NCI-H187 (cell line): ENCODE measurements at regions not wholly inside any gene's neighbourhood (a gene's known extent, or its start where the extent isn't known, plus 50 kb on each side); places are given as distances from the start of the nearest gene placed in this dataset.
"Not testable (repeated sequence)": the region's sequence is repeated elsewhere in the genome, so short reads cannot be mapped to it uniquely, and the experiment has no call there.

Experiments used
- DNase-seq, 2 experiments: peaks; one replicate each; lab custom pipeline; 2025; lab: John Stamatoyannopoulos, UW

DNA sequence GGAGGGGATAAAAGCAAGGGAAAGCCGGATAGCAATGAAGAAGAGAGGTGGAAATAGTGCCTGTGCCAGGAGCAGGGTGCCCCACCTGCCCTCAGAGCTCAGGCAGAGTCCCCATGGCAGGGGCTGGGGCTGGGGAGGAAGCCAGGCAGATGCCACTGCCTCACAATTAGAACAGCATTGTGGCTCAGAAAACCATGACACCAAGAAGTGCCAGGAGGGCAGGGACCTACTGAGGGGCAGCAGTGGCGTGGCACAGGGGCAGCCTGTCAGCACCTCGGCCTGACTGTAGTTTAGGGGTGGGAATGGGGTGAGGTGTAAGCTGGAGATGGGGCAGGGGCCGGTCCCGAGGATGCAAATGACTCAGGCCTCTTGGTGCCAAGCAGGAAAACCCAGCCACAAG, 532.1 kb upstream of the B3GAT1 start:
- no peak for DNase-seq

DNA sequence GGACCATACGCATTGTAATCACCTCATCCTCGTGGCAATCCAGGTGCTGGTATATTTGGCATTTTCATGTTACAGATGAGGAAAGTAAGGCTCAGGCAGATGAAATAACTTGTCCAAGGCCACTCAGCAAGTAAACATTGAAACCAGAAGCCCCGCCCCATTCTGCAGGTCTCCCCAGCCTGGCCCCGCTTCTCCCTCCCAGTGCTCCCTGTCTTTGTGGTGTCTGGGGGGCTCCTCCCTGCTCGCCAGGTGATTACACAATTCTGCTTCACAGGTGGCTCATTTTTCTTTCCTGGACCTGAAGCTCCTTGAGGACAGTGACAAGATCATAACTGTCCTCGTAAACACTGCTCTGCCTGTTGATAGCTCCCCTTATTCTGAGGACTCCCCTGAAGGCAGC, 531.5 kb upstream of the B3GAT1 start:
- DNase-seq: no peak

DNA sequence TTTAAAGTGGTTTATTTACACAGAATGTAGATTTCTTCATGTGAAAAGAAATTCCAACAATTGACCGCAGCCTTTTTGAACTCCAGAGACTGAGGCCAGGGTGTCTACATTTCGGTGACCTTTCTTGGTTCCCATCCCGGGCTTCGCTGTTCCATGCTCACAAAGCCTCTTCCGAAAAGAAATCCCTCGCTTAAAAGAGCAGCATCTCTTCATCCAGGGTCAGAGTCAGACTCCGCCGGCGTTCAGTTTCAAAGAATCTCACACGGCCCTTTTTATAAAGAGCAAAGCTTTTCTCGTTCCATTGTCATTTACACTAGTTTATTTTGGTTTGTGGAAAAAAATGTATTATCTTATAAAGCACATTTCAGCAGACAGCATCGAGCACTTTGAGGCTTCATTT, 530.6 kb upstream of the B3GAT1 start:
- DNase-seq: no peak

DNA sequence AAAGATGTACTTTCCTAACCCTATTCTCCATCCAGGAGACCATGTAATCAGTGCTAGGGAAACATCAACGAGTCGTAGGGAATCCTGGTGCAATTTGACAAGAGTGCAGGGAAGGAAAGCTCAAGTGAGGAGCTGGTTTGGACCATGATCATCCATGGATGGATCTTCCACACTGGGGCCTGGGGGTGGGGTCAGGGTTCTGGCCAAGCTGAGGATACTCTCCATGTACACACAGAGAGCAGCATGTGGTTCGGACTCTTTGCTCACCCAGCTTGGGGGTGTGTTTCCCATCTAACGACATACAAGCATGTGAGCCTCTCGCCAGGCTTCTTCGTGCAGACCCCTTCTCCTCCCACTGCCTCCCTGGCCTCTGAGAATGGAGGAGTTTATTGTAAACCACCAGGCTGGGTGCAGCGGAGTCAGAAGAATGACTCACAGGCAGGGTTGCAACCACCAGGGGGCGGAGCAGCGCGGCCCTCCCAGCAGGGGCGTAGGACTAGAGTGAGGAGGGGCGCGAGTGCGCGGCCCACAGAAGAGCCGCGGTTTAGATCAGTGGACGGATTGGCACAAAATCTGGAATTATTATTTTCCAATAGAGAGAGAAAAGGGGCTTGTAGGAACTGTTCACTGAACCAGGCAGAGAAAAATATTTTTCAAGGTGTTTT, 530.0 kb upstream of the B3GAT1 start:
- not testable (repeated sequence) for DNase-seq

GRCh38 chr11:134941326-134941725, 529.3 kb upstream of the B3GAT1 start:
- DNase-seq: no peak

GRCh38 chr11:134940441-134941126, 528.5 kb upstream of the B3GAT1 start:
- DNase-seq: no peak

- DNase-seq: no peak
Observed at GRCh38 chr11:134939905-134940304, 527.9 kb upstream of the B3GAT1 start.

GRCh38 chr11:134939031-134939430, 527.0 kb upstream of the B3GAT1 start:
- DNase-seq: no peak

DNA sequence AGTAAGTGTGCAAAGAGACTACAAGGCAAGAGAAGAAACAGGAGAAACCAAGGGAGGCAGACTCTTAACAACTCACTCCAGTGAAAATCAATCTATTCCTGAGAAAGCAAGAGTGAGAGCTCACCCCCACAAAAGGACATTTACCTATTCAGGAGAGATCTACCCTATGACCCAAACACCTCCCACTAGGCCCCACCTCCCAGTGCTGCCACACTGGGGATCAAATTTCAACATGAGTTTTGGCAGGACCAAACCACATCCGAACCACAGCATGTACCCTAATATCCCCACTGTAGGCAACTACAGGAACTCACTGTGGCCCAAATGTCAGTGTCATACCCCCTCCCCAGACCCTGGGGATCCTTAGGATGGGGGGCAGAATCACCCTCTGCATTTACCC, 526.2 kb upstream of the B3GAT1 start:
- DNase-seq: no peak

GRCh38 chr11:134937193-134937592, 525.2 kb upstream of the B3GAT1 start:
- DNase-seq: not testable (repeated sequence)

GRCh38 chr11:134932761-134933160, 520.7 kb upstream of the B3GAT1 start:
- DNase-seq: no peak

- no peak for DNase-seq
Observed at GRCh38 chr11:134925432-134925831, 513.4 kb upstream of the B3GAT1 start.

DNA sequence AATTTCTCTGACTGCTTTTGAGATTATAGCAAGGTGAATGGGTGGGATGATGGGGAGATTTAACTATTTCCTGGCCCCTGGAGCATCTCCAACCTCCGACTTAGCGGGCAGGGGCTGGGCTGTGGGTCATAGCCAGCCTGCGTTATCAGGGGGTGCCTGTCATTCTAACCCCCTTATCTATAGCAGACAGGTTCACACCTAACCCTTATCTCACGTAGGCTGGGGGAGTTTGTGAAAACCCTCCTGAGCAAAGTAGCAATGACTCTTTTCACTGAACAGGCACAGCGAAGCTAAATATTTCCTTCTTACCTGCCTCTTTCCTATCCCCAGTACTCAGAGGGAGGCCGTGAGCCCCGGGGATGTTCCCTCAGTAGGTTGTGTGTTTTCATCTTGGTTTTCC, 511.4 kb upstream of the B3GAT1 start:
- DNase-seq: no peak

GRCh38 chr11:134921938-134922337, 509.9 kb upstream of the B3GAT1 start:
- no peak for DNase-seq

DNA sequence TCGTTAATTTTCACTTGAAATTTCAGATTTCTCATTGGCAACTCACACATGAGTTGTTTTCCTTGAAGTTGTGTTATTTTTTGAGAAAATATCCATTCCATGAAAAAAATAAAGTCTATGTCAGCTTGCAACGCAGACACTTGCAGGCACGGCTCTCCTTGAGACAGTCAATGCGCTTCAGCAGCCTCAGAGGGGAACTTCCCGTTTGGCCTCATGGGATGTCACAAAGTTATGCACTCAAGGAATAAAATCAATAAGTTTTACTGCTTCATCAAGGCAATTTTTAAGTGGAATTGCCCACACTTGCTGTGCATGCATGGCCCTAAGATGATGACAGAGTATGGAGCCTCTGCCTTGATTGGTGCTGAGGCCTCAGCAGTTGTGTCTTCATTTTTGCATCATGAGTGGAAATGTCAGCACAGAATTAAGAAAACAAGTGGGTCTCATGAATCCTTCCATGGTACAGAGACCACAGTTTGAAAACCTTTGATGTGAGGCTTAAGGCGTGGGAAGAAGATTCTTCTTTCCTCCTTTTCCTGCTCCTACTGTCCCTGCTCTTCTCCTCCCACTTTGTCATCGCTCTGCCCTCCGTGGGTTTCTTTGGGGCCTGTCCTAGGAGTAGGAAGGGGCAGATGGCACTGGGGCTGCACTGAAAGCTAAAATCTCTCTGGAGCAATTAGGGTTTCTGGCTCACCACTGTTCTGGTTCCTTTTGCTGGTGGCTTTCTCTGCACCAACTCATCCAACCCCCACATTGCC, 509.0 kb upstream of the B3GAT1 start:
- no peak for DNase-seq

DNA sequence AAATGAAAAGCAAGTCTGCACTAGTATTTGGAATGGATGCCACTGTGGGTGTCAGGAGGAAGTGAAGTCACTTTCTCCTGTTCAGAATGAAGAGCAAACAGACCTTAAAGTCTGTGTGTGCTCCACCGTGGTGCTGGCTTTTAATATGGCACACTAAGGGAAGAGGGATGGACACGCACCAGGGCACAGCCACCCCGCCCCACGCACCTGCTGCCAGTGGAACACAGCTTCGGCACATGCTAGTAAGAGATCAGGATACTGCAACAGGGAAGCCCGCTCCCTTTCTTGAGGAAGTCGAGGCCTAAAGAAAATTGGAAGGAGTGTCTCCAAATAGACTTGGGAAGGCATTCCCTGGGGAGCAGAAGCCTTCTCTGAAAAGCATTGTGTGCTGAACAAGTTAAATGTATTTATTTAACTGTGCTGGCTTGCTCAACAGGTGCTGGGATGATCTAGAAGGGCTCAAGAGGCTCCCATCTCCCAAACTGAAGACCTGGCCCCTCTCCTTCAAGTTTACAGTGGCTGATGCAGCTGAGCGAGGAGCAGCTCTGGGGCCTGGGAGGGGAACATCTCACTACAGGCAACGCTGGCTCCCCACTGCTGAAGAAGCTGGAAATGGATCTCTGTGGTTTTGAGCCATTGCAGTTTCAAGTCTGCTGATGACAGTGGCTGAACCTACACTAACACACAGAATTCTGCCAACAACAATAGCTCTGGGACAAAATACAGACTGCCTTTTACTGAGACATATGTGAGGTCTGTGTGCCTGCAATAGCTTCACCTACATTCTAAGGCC, 504.6 kb upstream of the B3GAT1 start:
- peak; percentile 50 to 62 for DNase-seq

GRCh38 chr11:134915881-134916280, 503.8 kb upstream of the B3GAT1 start:
- no peak for DNase-seq

GRCh38 chr11:134915212-134915611, 503.2 kb upstream of the B3GAT1 start:
- DNase-seq: no peak

- no peak for DNase-seq
Observed at GRCh38 chr11:134913999-134914590, 502.1 kb upstream of the B3GAT1 start.

- DNase-seq: no peak
Observed at GRCh38 chr11:134913391-134913790, 501.3 kb upstream of the B3GAT1 start.

DNA sequence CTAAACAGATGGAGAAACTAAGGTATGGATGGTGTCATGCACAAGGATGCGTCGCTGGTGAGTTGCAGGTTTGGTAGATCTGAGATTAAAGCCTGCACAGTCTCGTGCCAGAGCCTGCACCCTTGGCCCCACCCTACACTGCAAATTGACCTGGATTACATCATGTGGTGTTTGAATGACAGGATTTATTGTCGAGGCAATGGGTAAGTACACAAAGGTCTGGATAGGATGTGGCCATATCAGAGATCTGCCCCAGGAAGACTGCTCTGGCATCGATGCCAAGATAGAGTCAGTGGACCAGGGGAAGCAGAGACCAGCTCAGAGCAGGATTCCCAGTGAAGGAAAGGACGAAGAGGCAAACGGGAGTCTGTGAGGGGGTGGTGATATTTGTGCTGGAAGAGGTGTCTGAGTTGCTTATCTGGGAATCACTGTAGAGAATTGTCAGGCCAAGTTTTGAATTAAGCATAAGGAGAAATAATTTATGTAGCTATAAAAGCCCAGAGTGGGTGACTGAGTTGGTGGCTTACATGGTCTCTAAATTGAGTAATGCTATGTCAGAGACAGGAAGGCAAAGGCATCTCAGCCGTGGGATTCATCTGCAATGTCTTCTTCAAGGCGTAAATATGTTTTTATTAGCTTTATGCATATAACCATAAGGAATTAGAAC, 499.6 kb upstream of the B3GAT1 start:
- DNase-seq: no peak
